ENCODE measurements at regions not wholly inside any gene's neighbourhood (a gene's known extent, or its start where the extent isn't known, plus 50 kb on each side); places are given as distances from the start of the nearest gene placed in this dataset.

- no peak for TF ChIP-seq CTCF (IDR thresholded peaks at IDR 0.05; ENCODE audit: borderline replicate concordance, control extremely low read depth, extremely low read depth, insufficient read depth, missing control alignments)
- in situ Hi-C loops (cut with MboI; ENCODE audit: low sequenced_read_pairs, unreplicated experiment) = no loop called here
- no peak for DNase-seq (ENCODE audit: low spot score)
These were observed 100.1 kb upstream of the PDE3A start for GRCh38 chr12:20268121-20268732.

- in situ Hi-C loops (cut with MboI; ENCODE audit: low sequenced_read_pairs, unreplicated experiment) = no loop called here
- no peak for TF ChIP-seq CTCF (IDR thresholded peaks at IDR 0.05; ENCODE audit: borderline replicate concordance, control extremely low read depth, extremely low read depth, insufficient read depth, missing control alignments)
- DNase-seq (ENCODE audit: low spot score) = no peak
These were observed 99.6 kb upstream of the PDE3A start for GRCh38 chr12:20268771-20269170.

- no peak for TF ChIP-seq CTCF (IDR thresholded peaks at IDR 0.05; ENCODE audit: borderline replicate concordance, control extremely low read depth, extremely low read depth, insufficient read depth, missing control alignments)
- DNase-seq (ENCODE audit: low spot score) = no peak
- in situ Hi-C loops (cut with MboI; ENCODE audit: low sequenced_read_pairs, unreplicated experiment) = no loop called here
These were observed 98.8 kb upstream of the PDE3A start for GRCh38 chr12:20269337-20270067.

GRCh38 chr12:20270557-20270956 lies 97.8 kb upstream of the PDE3A start:
- no peak for DNase-seq (ENCODE audit: low spot score)
- TF ChIP-seq CTCF (IDR thresholded peaks at IDR 0.05; ENCODE audit: borderline replicate concordance, control extremely low read depth, extremely low read depth, insufficient read depth, missing control alignments) = no peak
- in situ Hi-C loops (cut with MboI; ENCODE audit: low sequenced_read_pairs, unreplicated experiment) = no loop called here

GRCh38 chr12:20272161-20272560 lies 96.2 kb upstream of the PDE3A start:
- in situ Hi-C loops (cut with MboI; ENCODE audit: low sequenced_read_pairs, unreplicated experiment) = no loop called here
- no peak for DNase-seq (ENCODE audit: low spot score)
- no peak for TF ChIP-seq CTCF (IDR thresholded peaks at IDR 0.05; ENCODE audit: borderline replicate concordance, control extremely low read depth, extremely low read depth, insufficient read depth, missing control alignments)

GRCh38 chr12:20272801-20273200 lies 95.5 kb upstream of the PDE3A start:
- TF ChIP-seq CTCF (IDR thresholded peaks at IDR 0.05; ENCODE audit: borderline replicate concordance, control extremely low read depth, extremely low read depth, insufficient read depth, missing control alignments) = no peak
- no peak for DNase-seq (ENCODE audit: low spot score)
- in situ Hi-C loops (cut with MboI; ENCODE audit: low sequenced_read_pairs, unreplicated experiment) = no loop called here
